ENCODE measurements at regions not wholly inside any gene's neighbourhood (a gene's known extent, or its start where the extent isn't known, plus 50 kb on each side); places are given as distances from the start of the nearest gene placed in this dataset.

- TF ChIP-seq CTCF (conservative IDR thresholded peaks at IDR 0.05) (no peak), ZFX (IDR thresholded peaks at IDR 0.05) (no peak)
Observed at GRCh38 chr6:8335381-8335780, 100.0 kb downstream of the SLC35B3 start.
